Glomerular visceral epithelial cell (primary cell): ENCODE measurements at regions not wholly inside any gene's neighbourhood (a gene's known extent, or its start where the extent isn't known, plus 50 kb on each side); places are given as distances from the start of the nearest gene placed in this dataset.

Experiments used
- DNase-seq: peaks from one replicate; pipeline ENCODE4 v3.0.0-alpha.2; 2016; ENCODE audit errors: extremely low spot score

DNA sequence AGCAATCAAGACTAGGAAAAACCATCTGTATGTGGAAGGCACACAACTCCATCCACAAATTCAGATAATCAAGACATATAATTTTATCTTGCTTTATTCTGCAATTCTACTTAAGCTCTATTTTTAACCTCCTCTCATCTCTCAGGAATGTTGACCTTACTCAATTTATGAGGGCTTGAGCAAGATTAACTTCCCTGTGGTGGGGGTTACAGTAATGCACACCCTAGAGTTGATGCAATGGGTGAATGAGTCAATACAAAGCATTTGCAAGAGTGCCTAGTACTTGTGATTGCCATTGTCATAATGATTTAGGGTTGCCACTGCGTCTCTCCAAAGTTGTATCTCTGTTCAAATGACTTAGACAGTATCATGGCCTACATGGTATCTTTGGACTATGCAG lies 1598.4 kb upstream of the TMEM132C start:
- DNase-seq = peak; percentile 74

DNA sequence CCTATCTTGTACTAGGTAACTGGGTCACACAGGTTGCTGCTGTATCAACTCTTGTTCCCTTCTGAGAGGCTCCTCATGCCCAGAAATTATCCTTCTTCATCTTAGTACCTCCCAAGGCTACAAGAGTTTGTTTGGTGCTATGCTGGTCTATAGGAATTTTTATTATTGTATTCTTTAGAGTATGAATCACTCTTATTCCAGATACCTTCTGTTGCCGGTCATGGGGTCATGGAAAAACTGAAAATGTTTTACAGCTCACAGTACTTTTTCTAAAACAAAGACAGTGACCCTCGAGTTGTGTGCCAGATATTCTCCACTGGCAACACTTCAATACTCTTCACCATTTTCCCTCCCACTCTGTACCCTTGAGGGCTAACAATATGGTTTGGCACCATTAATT lies 1598.0 kb upstream of the TMEM132C start:
- peak; percentile 55 for DNase-seq

DNA sequence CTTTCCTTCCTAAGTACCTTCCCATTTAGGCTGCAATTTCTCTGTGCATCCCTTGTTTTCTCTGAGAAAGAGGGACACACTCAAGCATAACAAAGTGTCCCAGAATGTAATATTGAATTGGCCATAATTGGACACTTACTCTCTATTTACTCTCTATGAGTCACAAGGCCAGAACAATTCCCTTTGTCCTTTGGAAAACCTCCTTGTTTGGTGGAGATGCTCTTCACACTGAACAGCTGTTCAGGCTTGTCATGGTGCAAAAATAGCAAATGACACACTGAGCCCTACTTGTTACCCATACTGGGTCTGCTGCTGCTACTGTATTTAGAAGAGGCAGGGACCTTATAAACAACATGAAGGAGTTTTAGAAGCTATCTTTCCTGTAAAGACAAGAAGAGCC lies 1590.5 kb upstream of the TMEM132C start:
- no peak for DNase-seq

DNA sequence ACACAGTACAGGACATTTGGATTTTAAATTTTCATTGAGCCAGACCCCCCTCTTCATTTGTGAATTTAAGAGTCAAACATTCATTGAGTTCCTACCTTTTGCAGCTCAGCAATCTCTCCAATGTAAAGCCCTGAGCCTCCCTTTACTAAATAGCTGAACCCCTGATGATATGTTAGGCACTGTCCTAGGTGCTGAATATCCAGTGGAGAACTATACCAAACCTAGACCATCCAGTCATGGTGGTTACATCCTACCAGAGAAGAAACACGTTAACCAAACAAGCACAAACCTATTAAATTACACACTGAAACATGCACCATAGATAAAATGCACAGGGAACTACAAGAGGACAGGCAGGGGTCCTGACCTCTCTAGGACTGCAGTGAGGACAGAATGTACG lies 1585.3 kb upstream of the TMEM132C start:
- no peak for DNase-seq

DNA sequence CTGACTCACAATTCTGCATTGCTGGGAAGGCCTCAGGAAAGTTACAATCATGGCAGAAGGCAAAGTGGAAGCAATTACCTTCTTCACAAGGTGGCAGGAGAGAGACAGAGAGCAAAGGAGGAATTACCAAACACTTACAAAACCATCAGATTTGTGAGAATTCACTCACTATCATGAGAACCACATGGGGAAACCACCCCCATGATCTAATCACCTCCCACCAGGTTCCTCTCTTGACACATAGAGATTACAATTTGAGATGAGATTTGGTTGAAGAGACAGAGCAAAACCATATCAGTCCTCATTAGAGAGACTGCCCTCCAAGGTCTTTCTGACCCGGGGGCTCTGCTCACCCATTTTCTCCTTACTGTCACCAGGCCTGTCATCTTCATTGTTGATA lies 1582.3 kb upstream of the TMEM132C start:
- DNase-seq = no peak

DNA sequence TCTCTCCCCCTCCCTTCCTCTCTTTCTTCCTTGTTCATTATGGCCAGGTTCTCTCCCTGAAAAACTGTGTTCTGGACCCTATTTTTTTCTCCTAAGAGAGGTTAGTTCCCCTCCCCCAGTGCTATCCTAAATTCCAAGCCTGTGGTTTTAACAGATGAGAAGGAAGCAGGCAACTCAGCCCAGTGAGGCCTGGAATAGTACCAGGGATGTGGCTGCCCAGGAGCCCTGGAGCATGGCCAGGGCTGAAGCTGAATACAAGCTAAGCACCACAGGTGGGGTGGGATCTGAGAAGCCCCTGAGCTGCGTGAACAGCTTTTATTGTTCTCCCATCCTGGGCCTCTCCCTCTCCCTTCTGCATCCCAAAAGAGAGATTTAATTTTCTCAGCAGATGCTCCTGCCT lies 1581.3 kb upstream of the TMEM132C start:
- DNase-seq = no peak

DNA sequence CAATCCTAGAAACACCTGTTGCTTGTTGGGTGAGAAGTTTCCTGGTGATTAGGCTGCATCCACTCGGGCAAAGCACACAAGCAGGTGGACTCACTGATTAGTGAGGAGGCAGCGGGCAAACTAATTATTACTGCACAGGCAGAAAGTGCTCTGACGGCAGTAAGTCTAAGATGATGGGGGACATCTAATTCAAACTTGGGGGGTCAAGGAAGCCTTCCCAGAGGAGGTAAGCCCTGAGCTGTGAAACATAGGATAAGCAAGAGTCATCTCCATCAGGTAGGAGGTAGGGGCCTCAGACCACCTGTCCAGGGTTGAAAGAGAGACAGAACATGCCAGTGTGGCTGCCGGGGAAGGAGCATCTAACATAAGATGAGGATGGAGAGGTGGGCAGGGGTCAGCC lies 1578.4 kb upstream of the TMEM132C start:
- no peak for DNase-seq

DNA sequence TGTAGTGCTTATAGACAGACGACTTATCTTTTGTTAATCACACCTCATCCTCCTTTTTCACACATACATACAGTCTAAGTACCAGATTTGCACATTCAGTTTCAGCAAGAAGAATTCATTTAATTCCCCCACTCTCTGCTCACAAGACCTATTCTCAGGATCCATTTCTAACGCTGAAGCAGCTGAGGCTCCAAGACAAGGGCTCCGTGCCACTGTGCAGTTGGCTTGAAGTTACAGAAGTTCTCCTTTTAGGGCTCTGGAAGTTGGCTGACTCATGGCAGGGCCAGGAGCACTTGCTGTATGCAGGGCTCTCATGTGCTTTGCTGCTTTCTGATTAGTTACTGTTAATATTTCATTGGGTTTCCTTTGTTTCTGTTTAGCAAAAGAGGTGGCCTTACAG lies 1566.9 kb upstream of the TMEM132C start:
- no peak for DNase-seq

DNA sequence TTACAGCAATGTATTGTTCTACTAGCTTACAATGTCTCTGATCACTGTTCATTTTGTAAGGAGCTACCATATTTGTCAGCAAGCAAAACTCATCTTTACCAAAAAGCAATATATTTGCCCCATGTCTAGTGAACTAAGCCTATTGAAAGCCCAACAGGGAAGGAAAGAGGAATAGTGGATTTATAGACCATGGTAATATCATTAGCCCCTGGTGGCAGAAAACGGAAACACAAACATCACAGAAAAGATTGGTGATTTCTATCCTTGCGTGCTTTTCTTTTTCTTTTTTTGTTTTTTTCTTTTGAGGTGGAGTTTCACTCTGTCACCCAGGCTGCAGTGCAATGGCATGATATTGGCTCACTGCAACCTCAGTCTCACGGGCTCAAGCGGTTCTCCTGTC lies 1562.4 kb upstream of the TMEM132C start:
- no peak for DNase-seq

DNA sequence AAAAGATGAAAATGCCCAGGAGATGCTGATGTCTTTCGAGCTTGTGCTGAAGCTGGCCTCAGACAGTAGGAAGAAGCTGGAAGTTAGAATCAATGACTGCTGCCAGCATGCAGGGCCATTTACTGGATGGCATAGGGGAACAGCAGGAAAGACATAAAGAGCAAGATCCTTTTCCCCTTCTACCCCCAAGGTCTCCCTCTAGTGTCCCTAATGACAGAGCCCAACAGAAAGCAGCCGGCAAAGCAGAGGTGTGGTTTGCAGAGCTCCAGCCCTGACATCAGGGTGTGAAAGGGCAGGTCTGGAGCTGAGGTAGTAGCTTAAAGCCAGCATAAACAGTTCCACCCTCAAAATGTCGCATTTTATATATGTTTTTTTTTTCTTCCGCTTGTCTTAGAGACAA lies 1560.7 kb upstream of the TMEM132C start:
- no peak for DNase-seq

DNA sequence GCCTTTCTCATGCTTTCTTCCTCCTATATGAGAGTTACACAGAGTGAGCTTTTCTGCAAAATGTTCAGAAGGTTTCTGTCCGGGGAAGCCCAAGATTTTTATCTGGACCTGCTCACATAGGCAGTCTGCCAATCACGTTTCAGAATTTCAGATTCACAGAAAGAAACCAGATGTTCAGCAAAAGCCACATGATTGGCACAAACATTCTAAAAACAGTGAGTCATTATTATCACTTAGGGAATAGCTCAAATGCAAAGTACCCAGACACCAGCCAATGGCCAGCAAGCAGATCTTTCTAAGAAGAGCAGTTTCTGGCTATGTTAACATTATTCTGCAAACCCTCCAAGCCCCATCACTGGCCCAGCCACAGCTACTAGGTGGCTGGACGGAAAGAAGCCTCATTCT lies 1558.5 kb upstream of the TMEM132C start:
- DNase-seq = peak; percentile 9

DNA sequence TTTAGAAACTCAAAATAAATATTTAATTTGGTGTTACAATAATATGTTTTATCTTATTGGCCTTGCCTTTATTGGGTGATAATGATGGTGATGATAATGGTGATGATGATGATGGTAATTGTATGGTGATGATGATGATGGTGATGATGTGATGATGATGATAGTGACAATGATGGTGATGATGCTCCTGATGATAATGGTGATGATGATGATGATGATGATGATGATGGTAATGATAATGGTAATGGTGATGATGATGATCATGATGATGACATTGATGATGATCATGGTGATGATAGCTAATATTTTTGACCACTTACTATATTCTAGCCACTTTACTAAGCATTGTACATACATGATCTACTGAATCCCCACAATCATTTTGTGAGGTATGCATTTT lies 1548.6 kb upstream of the TMEM132C start:
- DNase-seq = no peak

DNA sequence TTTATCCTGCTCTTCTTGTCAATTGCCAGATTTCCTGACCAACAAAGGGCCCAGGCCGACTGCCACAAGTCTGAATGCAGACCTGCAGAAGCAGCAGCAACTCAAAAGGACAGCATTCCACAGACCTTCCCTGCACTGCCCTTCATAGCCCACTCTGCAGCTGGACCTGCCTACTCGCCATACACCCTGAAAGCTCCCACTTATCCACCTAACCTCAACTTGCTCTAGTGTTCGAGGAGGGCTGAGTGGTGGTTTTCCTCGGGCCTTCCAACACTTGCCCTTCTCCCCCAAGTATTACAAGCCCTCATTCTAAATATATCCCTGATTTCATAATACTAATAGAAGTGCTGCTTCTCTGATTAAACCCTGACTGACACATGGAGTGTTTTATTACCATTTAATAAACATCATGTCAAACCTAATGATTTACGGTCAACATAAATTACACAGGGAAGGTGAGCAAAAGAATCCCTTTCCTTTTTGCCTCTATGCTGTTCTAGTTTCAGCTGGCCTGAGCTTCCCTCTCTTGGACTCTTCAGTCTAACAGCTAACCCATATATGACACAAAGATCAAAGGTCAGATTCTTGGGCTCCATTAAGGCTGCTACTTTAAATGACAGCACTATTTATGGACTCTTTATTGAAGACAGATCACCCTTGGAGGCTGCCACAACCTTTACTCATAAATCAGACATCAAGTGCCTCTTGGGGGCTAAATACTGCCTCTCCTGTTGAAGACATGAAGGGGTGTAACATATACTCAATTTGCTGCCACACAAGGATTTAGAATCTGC lies 1546.9 kb upstream of the TMEM132C start:
- DNase-seq = no peak

DNA sequence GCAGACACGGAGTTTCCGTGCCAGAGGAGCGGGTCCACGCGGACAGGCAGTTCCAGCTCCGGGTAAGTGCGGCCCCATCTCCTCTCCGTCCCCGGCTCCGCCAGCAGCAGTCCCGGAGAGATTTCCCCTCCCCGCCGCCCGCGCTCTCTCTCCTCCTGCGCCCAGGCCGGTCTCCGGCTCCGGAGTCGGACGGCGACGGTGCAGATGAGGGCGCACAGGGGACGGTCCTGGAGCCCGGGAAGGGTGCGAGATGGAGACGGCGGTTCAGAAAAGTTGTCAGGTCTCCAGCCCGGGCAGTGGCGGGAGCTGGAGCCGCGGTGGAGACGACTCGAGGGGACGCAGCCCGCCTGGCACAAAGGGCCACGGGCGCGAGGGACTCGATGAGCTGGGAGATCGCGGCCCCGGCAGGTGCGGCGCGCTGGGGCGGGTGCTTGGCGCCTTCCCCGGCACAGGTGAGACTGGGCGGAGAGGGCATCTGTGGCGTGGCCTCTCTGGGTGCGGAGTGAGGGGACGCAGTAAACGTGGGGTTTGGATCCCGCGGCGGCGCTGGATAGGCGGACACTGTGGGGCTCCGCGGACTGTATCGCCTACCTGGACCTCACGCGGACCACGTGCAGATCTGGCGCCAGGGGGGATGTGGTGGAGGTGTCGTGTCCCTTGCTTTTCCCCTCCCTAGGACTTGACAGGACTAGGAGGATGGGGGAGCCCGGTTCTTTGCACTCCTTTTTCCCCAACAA lies 1540.3 kb upstream of the TMEM132C start:
- DNase-seq = no peak

DNA sequence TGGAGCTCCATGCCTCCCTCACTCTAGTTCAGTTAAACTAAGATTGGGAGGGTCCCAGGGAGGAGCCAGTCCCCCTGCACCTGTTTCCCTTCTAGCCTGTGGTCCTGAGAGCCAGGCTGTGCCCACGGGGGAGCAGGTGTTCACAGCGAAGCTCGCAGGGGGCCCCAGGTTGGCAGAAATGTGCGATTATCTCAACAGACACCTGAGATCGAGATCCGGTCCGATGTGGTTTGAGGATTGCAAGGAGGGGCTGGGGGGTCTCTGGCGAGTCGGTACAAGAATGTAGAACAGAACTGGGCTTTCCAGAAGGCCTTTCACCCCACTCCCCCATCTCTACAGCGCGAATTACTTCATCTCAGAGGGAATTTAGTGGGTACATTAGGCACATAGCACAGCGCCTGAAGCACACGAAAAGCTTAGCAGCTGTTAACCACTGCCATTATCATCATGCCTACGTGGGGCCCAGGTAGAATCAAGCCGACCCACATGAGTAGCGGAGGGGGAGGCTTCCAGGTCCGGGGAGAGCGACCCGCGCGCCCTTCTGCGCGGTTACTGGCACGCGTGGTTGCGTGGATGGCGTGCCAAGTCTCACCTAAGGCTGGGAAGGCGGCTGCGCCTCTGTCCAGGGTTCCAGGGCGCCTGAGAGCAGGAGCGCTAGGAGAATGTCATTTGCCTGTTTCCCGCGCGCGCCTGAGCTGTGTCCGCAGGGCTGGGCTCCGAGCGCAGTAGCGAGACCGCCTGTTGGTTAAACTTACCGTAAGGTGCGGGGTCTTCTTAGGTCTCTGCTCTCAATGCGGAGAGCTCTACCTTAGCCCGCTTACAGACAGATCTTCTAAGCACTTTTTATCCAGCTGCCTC lies 1539.5 kb upstream of the TMEM132C start:
- DNase-seq = no peak

DNA sequence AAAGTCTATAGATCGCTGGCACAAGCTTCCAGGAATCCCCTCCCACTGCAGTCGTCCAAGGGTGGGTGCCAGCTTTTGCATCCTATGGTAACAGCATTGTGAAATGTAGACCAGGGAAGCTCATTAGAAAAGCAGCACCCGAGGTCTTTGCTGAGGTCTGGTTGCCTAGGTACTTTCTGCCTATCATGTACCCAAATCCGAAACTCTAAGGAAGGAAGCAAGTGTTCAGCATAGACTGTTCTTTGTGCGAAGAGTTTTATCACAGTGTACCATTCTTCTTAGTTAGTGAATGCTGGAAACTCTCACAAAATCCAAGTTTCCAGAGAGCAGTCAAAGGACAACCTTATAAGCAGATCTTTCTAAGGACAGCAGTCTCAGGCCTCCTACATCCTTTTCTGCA lies 1532.7 kb upstream of the TMEM132C start:
- no peak for DNase-seq

DNA sequence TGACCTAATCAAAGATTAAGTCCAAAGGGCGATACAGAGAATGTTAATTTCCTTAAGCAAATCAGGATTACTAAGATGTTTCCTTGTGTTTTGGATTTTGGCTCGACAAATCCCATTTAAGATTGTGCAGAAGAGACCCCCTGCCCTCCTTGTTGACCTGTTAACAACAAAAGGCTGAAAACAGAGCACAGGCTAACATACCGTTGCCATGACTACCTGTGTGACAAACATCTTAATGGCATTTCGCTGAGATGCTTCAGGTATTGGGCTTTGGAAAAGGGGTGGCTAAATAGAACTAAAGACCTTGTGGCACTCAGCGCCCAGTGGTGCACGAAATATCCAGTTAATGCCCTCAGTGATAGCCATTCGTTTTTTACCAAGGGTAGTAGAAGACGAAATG lies 1532.3 kb upstream of the TMEM132C start:
- no peak for DNase-seq

DNA sequence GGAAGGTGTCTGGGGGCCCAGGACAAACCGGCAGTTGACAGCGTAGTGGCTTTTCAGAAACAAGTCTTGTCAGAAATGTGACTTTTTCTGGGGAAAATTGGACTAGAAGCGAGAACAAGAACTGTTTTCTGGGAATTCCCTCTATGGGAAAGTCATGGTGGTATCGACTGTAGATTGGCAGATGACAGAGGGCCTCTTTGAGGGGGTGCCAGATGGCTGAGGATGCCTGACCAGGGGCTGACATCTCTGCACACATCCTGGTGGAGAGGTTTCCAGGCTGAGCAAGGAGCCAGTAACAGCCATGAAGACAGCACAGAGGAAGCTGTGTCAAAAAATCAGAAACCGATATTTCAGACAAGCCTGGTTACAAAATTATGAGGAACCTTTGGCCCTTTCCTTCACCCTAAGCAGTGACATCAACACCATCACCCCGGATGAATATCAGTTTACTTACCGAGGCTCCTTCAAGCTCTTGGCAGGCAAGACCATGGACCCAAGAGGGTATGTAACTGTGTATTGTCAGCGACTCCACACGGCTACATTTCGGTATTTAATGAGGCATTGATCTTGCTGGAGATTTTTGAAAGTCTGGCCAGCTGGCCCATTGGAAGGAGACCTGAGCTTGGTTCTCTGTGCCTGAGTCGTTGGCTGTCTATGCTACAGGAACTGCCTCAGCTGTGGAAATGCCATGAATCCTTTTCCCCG lies 1525.3 kb upstream of the TMEM132C start:
- no peak for DNase-seq

DNA sequence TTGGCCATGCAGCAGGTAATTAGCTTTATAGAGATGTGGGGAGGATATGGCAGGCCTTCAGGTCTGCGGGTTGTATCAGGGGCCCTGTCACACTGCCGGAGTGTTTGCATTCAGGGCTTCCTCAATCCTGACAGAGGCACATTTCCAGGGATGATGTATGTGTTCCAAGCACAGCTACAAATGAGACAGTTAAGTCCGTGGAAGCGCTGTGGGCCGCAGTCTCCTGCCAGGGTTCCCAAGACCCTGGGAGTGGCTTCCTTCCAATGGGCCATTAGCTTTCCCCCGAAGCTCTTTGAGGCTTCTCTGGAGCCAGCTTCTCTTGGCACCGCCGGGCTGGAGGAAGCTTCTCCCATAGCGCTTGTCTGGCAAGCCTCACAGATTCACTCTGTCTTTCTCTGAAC lies 1524.7 kb upstream of the TMEM132C start:
- DNase-seq = no peak

DNA sequence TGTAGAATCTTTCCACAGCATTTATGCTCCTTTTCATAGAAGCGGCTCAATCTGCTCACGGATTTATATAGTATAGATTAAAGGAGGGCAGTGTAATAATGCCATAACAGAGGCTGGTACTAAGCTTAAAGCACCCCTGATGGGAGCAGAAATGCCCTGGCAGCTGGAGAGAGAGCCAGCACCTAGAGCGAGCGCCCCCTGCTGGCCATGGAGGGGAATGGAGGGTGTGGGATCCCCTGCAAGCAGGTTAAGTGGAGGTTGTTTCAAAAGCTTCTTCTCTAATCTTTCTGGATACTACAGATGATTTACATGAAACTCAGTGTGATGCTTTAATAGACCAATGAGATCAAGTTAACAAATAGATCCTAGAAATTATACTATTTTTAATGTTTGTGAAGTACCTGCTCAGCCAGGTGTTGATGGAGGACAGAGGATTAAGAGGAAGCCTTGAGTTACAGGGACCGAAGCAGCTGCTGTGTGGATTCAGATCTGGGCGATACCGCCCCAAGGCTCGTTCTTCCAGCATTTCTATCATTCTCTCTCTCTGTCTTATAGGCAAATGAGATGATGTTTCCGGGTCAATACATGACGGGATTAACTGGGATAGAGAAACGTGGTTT lies 1519.3 kb upstream of the TMEM132C start:
- peak; percentile 18 for DNase-seq

DNA sequence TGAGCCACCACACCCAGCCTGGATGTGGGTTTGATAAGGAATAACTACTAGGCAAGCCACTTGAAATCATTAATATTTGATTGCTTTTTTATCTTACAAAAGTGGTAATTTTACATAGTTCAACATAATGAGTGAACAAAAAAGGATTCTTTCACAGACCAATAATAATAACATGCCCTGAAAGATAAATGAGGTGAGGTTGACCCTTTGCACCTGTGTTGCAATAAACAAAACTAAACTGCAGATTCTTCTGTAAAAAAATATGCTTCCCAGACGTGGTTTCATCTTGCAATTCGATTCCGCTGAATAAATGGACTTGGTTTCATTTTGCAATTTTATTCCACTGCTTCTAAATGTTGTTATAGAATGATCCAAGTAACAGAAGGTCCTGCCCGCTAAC lies 1514.9 kb upstream of the TMEM132C start:
- DNase-seq = no peak
